HepG2 (cell line): ENCODE measurements at regions not wholly inside any gene's neighbourhood (a gene's known extent, or its start where the extent isn't known, plus 50 kb on each side); places are given as distances from the start of the nearest gene placed in this dataset.

Experiments
- ATF6 ChIP-seq: sonication (generic); formaldehyde crosslinking; conservative IDR thresholded peaks from 2 replicates; pipeline ENCODE4 v1.4.0; 2020; ENCODE audit warnings: missing genetic modification reagents
- GABPB1 ChIP-seq: IDR thresholded peaks from 2 replicates; pipeline ENCODE4 v1.6.1; 2016; ENCODE audit warnings: mild to moderate bottlenecking, missing genetic modification reagents, moderate library complexity, missing compliant biosample characterization
- GFI1 ChIP-seq: sonication (generic); formaldehyde crosslinking; IDR thresholded peaks from 2 replicates; pipeline ENCODE4 v1.5.0; 2020; ENCODE audit warnings: missing genetic modification reagents, mild to moderate bottlenecking, borderline replicate concordance
- HOMEZ ChIP-seq: IDR thresholded peaks from 2 replicates; pipeline ENCODE4 v1.6.1; 2016; ENCODE audit warnings: low read depth
- POGZ ChIP-seq: sonication (generic); formaldehyde crosslinking; IDR thresholded peaks from 2 replicates; pipeline ENCODE4 v1.4.0; 2020; ENCODE audit warnings: mild to moderate bottlenecking, missing genetic modification reagents
- PRMT3 ChIP-seq: sonication (generic); formaldehyde crosslinking; IDR thresholded peaks from 2 replicates; pipeline ENCODE4 v1.8.1; 2022; ENCODE audit warnings: low read depth, mild to moderate bottlenecking, moderate library complexity, missing genetic modification reagents, borderline replicate concordance
- TEAD3 ChIP-seq: optimal IDR thresholded peaks from 2 replicates; pipeline ENCODE3; 2016; ENCODE audit warnings: borderline replicate concordance
- ZNF318 ChIP-seq: sonication (generic); formaldehyde crosslinking; IDR thresholded peaks from 2 replicates; pipeline ENCODE4 v1.4.0; 2020; ENCODE audit warnings: mild to moderate bottlenecking, missing genetic modification reagents
- ZNF331 ChIP-seq: sonication (generic); formaldehyde crosslinking; IDR thresholded peaks from 2 replicates; pipeline ENCODE4 v1.4.0; 2020; ENCODE audit warnings: missing genetic modification reagents
- ZNF382 ChIP-seq: sonication (generic); formaldehyde crosslinking; IDR thresholded peaks from 2 replicates; pipeline ENCODE4 v1.5.0; 2020; ENCODE audit warnings: missing genetic modification reagents, mild to moderate bottlenecking, borderline replicate concordance
- ZNF580 ChIP-seq: IDR thresholded peaks from 2 replicates; pipeline ENCODE4 v1.6.1; 2016; ENCODE audit warnings: low read depth, borderline replicate concordance
- ZNF619 ChIP-seq: sonication (generic); formaldehyde crosslinking; IDR thresholded peaks from 2 replicates; pipeline ENCODE4 v1.4.0; 2020; ENCODE audit warnings: mild to moderate bottlenecking, missing genetic modification reagents
- ZNF737 ChIP-seq: sonication (generic); formaldehyde crosslinking; IDR thresholded peaks from 2 replicates; pipeline ENCODE4 v1.5.0; 2020; ENCODE audit warnings: missing genetic modification reagents, mild to moderate bottlenecking, borderline replicate concordance

- TF ChIP-seq ZNF318 (CRISPR knock-in tag) (no peak), GABPB1 (CRISPR knock-in tag) (peak; percentile 23; the same call in 1 of the 2 replicates), PRMT3 (CRISPR knock-in tag) (no peak), TEAD3 (CRISPR knock-in tag) (peak; percentile 43), POGZ (peak; percentile 91), ZNF580 (0 out of 2 replicates have a peak, but pooled peaks have one; percentile 60), ZNF382 (CRISPR knock-in tag) (no peak), GFI1 (CRISPR knock-in tag) (0 out of 2 replicates have a peak, but pooled peaks have one; percentile 27), ATF6 (CRISPR knock-in tag) (0 out of 2 replicates have a peak, but pooled peaks have one; percentile 79), ZNF737 (no peak), ZNF331 (CRISPR knock-in tag) (peak; percentile 47; the same call in 1 of the 2 replicates), HOMEZ (peak; percentile 39; the same call in 1 of the 2 replicates), ZNF619 (CRISPR knock-in tag) (no peak)
Measured at GRCh38 chr16:9297437-9298113, 206.1 kb downstream of the HAPSTR1 start (continued).
